NB4 (cell line): ENCODE measurements at regions not wholly inside any gene's neighbourhood (a gene's known extent, or its start where the extent isn't known, plus 50 kb on each side); places are given as distances from the start of the nearest gene placed in this dataset.
"Not testable (repeated sequence)": the region's sequence is repeated elsewhere in the genome, so short reads cannot be mapped to it uniquely, and the experiment has no call there.

Experiments
- DNase-seq: peaks from one replicate; pipeline ENCODE4 v3.0.0; 2010; ENCODE audit warnings: low read depth
- H3K4me3 ChIP-seq: one replicate; pipeline ENCODE4 v1.5.1; 2011; ENCODE audit warnings: mild to moderate bottlenecking, low read depth, low read length, moderate library complexity
- CTCF ChIP-seq: IDR thresholded peaks from one replicate; pipeline ENCODE4 v1.5.1; 2012; ENCODE audit warnings: low read depth, low read length
- MAX ChIP-seq: IDR thresholded peaks from 2 replicates; pipeline ENCODE4 v1.6.1; 2011; ENCODE audit warnings: low read depth, low read length
- MYC ChIP-seq: IDR thresholded peaks from 2 replicates; pipeline ENCODE4 v1.6.1; 2011; ENCODE audit warnings: low read depth, low read length
- POLR2A ChIP-seq: IDR thresholded peaks from 2 replicates; pipeline ENCODE4 v1.6.1; 2011; ENCODE audit warnings: mild to moderate bottlenecking; ENCODE audit not compliant: insufficient read length; ENCODE audit errors: extremely low read depth

GRCh38 chr7:104264285-104264684 lies 56.5 kb upstream of the ORC5 start:
- no peak overlapping the region for H3K4me3 ChIP-seq
- DNase-seq, result no peak
- TF ChIP-seq MYC (no peak), MAX (no peak), POLR2A (no peak), CTCF (no peak)

GRCh38 chr7:104267701-104268368 lies 60.0 kb upstream of the ORC5 start:
- no peak overlapping the region for H3K4me3 ChIP-seq
- peak; percentile 31 for DNase-seq
- no peak for TF ChIP-seq MYC
- TF ChIP-seq CTCF, result peak; percentile 56
- TF ChIP-seq POLR2A, result no peak

- TF ChIP-seq MYC, result no peak
- TF ChIP-seq MAX, result no peak
- no peak for TF ChIP-seq POLR2A
- no peak for TF ChIP-seq CTCF
- no peak for DNase-seq
- H3K4me3 ChIP-seq, result no peak overlapping the region
Observed at GRCh38 chr7:104271948-104272347, 56.5 kb upstream of the LHFPL3 start.

- TF ChIP-seq MYC (no peak), CTCF (peak; percentile 71)
- DNase-seq, result peak; percentile 50
- H3K4me3 ChIP-seq, result no peak overlapping the region
Observed at GRCh38 chr7:104272767-104273384, 55.5 kb upstream of the LHFPL3 start.

- peak; percentile 32 for DNase-seq
- TF ChIP-seq CTCF, result no peak
- no peak overlapping the region for H3K4me3 ChIP-seq
Observed at GRCh38 chr7:104275900-104276299, 52.5 kb upstream of the LHFPL3 start.

- not testable (repeated sequence) for DNase-seq, H3K4me3 ChIP-seq
Observed at GRCh38 chr7:104276730-104277129, 51.7 kb upstream of the LHFPL3 start.
